HS-5 (cell line): ENCODE measurements at regions not wholly inside any gene's neighbourhood (a gene's known extent, or its start where the extent isn't known, plus 50 kb on each side); places are given as distances from the start of the nearest gene placed in this dataset.
"Not testable (repeated sequence)": the region's sequence is repeated elsewhere in the genome, so short reads cannot be mapped to it uniquely, and the experiment has no call there.

Source experiments
- DNase-seq: peaks from one replicate; pipeline ENCODE4 v3.0.0-alpha.2; 2012; ENCODE audit warnings: low read depth

- DNase-seq: no peak
Observed at GRCh38 chr5:51559339-51559738, 176.1 kb downstream of the ISL1 start.

- no peak for DNase-seq
Observed at GRCh38 chr5:51559921-51560658, 176.8 kb downstream of the ISL1 start.

GRCh38 chr5:51566953-51567352 lies 183.7 kb downstream of the ISL1 start:
- DNase-seq: no peak

- DNase-seq: no peak
Observed at GRCh38 chr5:51567636-51568035, 184.4 kb downstream of the ISL1 start.

- no peak for DNase-seq
Observed at GRCh38 chr5:51573835-51574234, 190.6 kb downstream of the ISL1 start.

- no peak for DNase-seq
Observed at GRCh38 chr5:51582871-51583394, 199.7 kb downstream of the ISL1 start.

GRCh38 chr5:51598026-51598425 lies 214.8 kb downstream of the ISL1 start:
- DNase-seq: no peak

- no peak for DNase-seq
Observed at GRCh38 chr5:51599587-51599986, 216.3 kb downstream of the ISL1 start.

GRCh38 chr5:51604324-51604723 lies 221.1 kb downstream of the ISL1 start:
- DNase-seq: no peak

- no peak for DNase-seq
Observed at GRCh38 chr5:51606921-51607320, 223.7 kb downstream of the ISL1 start.

GRCh38 chr5:51618234-51618633 lies 235.0 kb downstream of the ISL1 start:
- no peak for DNase-seq

- DNase-seq: no peak
Observed at GRCh38 chr5:51621156-51621555, 237.9 kb downstream of the ISL1 start.

GRCh38 chr5:51622161-51622790 lies 239.0 kb downstream of the ISL1 start:
- no peak for DNase-seq

GRCh38 chr5:51625224-51625968 lies 242.1 kb downstream of the ISL1 start:
- no peak for DNase-seq

- DNase-seq: no peak
Observed at GRCh38 chr5:51632027-51632426, 248.8 kb downstream of the ISL1 start.

GRCh38 chr5:51632793-51633192 lies 249.5 kb downstream of the ISL1 start:
- no peak for DNase-seq

- DNase-seq: not testable (repeated sequence)
Observed at GRCh38 chr5:51636973-51637372, 253.7 kb downstream of the ISL1 start.

- no peak for DNase-seq
Observed at GRCh38 chr5:51644976-51645375, 261.7 kb downstream of the ISL1 start.

- no peak for DNase-seq
Observed at GRCh38 chr5:51646482-51646881, 263.2 kb downstream of the ISL1 start.

- DNase-seq: no peak
Observed at GRCh38 chr5:51650824-51651223, 267.6 kb downstream of the ISL1 start.

GRCh38 chr5:51651476-51651875 lies 268.2 kb downstream of the ISL1 start:
- no peak for DNase-seq

- DNase-seq: peak; percentile 45
Observed at GRCh38 chr5:51651889-51652288, 268.6 kb downstream of the ISL1 start.

- peak; percentile 25 for DNase-seq
Observed at GRCh38 chr5:51652980-51653379, 269.7 kb downstream of the ISL1 start.
